ENCODE measurements at regions not wholly inside any gene's neighbourhood (a gene's known extent, or its start where the extent isn't known, plus 50 kb on each side); places are given as distances from the start of the nearest gene placed in this dataset.

- H3K27ac ChIP-seq = peak overlapping the region; percentile 70
- no peak for TF ChIP-seq CTCF (conservative IDR thresholded peaks at IDR 0.05; ENCODE audit: low read depth)
- POLR2A ChIA-PET (ENCODE audit: low non-redundant PET) = no interaction called here
- DNase-seq (ENCODE audit: low spot score) = peak; percentile 66
- CTCF ChIA-PET = no interaction called here
Measured at GRCh38 chr15:75149867-75150709, 51.6 kb upstream of the C15orf39 start.

GRCh38 chr15:75151214-75152128, 50.2 kb upstream of the C15orf39 start:
- H3K27ac ChIP-seq = no peak overlapping the region
- no peak for DNase-seq (ENCODE audit: low spot score)
- ChIA-PET POLR2A (ENCODE audit: low non-redundant PET) (no interaction called here), CTCF (no interaction called here)
- no peak for TF ChIP-seq CTCF (conservative IDR thresholded peaks at IDR 0.05; ENCODE audit: low read depth)
